H1 (cell line): ENCODE measurements at regions not wholly inside any gene's neighbourhood (a gene's known extent, or its start where the extent isn't known, plus 50 kb on each side); places are given as distances from the start of the nearest gene placed in this dataset.

Experiments
- CTCF ChIA-PET: fragments of 300-600 bp; sonication (Branson Sonifier 250); formaldehyde crosslinking; loops from one replicate; lab custom pipeline; 2021; ENCODE audit not compliant: partially characterized antibody; lab: Charles Lee
- POLR2A ChIA-PET: fragments of 300-600 bp; sonication (Branson Sonifier 250); formaldehyde crosslinking; loops from one replicate; lab custom pipeline; 2021; ENCODE audit warnings: inconsistent platforms; ENCODE audit not compliant: partially characterized antibody; lab: Charles Lee
- DNase-seq, 2 experiments: peaks; one replicate each; pipeline versions ENCODE4 v3.0.0 to v3.0.0-alpha.2; 2010 to 2022; ENCODE audit warnings: low spot score in 2 of 2, low read depth in 1 of 2, mixed read lengths in 1 of 2
- FAIRE-seq: peaks from 2 replicates; lab custom pipeline; 2011; peaks lifted over from hg19 to GRCh38; lab: Jason Lieb, UNC
- H2AFZ ChIP-seq: 2 replicates; pipeline ENCODE4 v1.8.1; 2012; ENCODE audit warnings: low read length, inconsistent platforms
- H2AK5ac ChIP-seq: 2 replicates; pipeline ENCODE4 v1.6.1; 2013; ENCODE audit warnings: low read depth, low read length
- H2BK120ac ChIP-seq: replicated peaks from 2 replicates; pipeline ENCODE3; 2013; ENCODE audit warnings: low read depth, low read length, inconsistent platforms
- H2BK12ac ChIP-seq: 2 replicates; pipeline ENCODE4 v1.6.1; 2013; ENCODE audit warnings: low read depth, low read length
- H2BK15ac ChIP-seq: 2 replicates; pipeline ENCODE4 v1.6.1; 2013; ENCODE audit warnings: low read length
- H2BK20ac ChIP-seq: 2 replicates; pipeline ENCODE4 v1.6.1; 2013; ENCODE audit warnings: low read length
- H2BK5ac ChIP-seq: 2 replicates; pipeline ENCODE4 v1.6.1; 2013; ENCODE audit warnings: low read depth, low read length
- H3K14ac ChIP-seq: 2 replicates; pipeline ENCODE4 v1.6.1; 2013; ENCODE audit warnings: inconsistent platforms; ENCODE audit not compliant: insufficient read length
- H3K18ac ChIP-seq: 2 replicates; pipeline ENCODE4 v1.6.1; 2013; ENCODE audit warnings: low read length; ENCODE audit errors: extremely low read depth
- H3K23ac ChIP-seq: 2 replicates; pipeline ENCODE4 v1.6.1; 2013; ENCODE audit warnings: inconsistent platforms; ENCODE audit not compliant: insufficient read length
- H3K23me2 ChIP-seq: 2 replicates; pipeline ENCODE4 v1.6.1; 2013; ENCODE audit warnings: low read depth, low read length
- H3K27ac ChIP-seq: 2 replicates; pipeline ENCODE4 v1.6.1; 2011; ENCODE audit warnings: low read depth, low read length, inconsistent platforms
- H3K27me3 ChIP-seq, 4 experiments: replicated peaks in 1 of 4; 1 replicate in 1 of 4; 2 replicates in 3 of 4; pipeline versions ENCODE4 v1.6.1 to v1.8.1; 2011 to 2013; ENCODE audit warnings: low read length in 3 of 4, mild to moderate bottlenecking in 3 of 4, inconsistent platforms in 2 of 4, mixed read lengths in 2 of 4, moderate library complexity in 1 of 4; ENCODE audit not compliant: control insufficient read depth in 3 of 4, insufficient read depth in 3 of 4; ENCODE audit errors: extremely low read depth in 1 of 4
- H3K36me3 ChIP-seq, 4 experiments: 2 replicates each; pipeline versions ENCODE4 v1.6.1 to v1.8.1; 2011 to 2013; ENCODE audit warnings: mild to moderate bottlenecking in 4 of 4, low read length in 3 of 4, moderate library complexity in 2 of 4, control low read depth in 1 of 4, inconsistent platforms in 1 of 4; ENCODE audit not compliant: insufficient read depth in 4 of 4, control insufficient read depth in 2 of 4
- H3K4ac ChIP-seq: replicated peaks from 2 replicates; pipeline ENCODE3; 2013; ENCODE audit warnings: low read length, low read depth, mixed read lengths, inconsistent platforms; ENCODE audit not compliant: insufficient read length
- H3K4me1 ChIP-seq, 4 experiments: replicated peaks in 1 of 4; 1 replicate in 1 of 4; 2 replicates in 3 of 4; pipeline versions ENCODE4 v1.6.1 to v1.8.1; 2011 to 2013; ENCODE audit warnings: low read length in 3 of 4, inconsistent platforms in 2 of 4, mixed read lengths in 1 of 4; ENCODE audit not compliant: insufficient read depth in 4 of 4, control insufficient read depth in 3 of 4
- H3K4me2 ChIP-seq, 2 experiments: 2 replicates each; pipeline versions ENCODE4 v1.6.1 to v1.8.1; 2011 to 2013; ENCODE audit warnings: low read depth in 2 of 2, low read length in 2 of 2, control low read depth in 1 of 2, inconsistent platforms in 1 of 2, mild to moderate bottlenecking in 1 of 2; ENCODE audit not compliant: insufficient read depth in 1 of 2
- H3K4me3 ChIP-seq, 4 experiments: fragments of 200-600, 300-600 bp in 1 of 4; sonication (generic), shearing (Covaris generic), sonication (Bioruptor Twin) in 1 of 4; 2 replicates each; pipeline versions ENCODE4 v1.5.1 to v1.8.1; 2011 to 2016; ENCODE audit warnings: low read length in 4 of 4, low read depth in 3 of 4, control low read depth in 2 of 4, inconsistent platforms in 2 of 4, mild to moderate bottlenecking in 2 of 4, mixed read lengths in 1 of 4, moderate library complexity in 1 of 4; ENCODE audit not compliant: insufficient read depth in 2 of 4; ENCODE audit errors: extremely low read depth in 1 of 4
- H3K56ac ChIP-seq: replicated peaks from 2 replicates; pipeline ENCODE3; 2013; ENCODE audit warnings: low read depth, mild to moderate bottlenecking, mixed read lengths, low read length, inconsistent platforms; ENCODE audit not compliant: insufficient read length
- H3K79me1 ChIP-seq: 2 replicates; pipeline ENCODE4 v1.6.1; 2013; ENCODE audit warnings: low read depth, low read length, control low read depth
- H3K79me2 ChIP-seq, 2 experiments: 2 replicates each; pipeline versions ENCODE4 v1.6.1 to v1.8.1; 2012 to 2013; ENCODE audit warnings: low read length in 2 of 2, mild to moderate bottlenecking in 2 of 2, inconsistent platforms in 1 of 2; ENCODE audit not compliant: insufficient read depth in 2 of 2, control insufficient read depth in 1 of 2
- H3K9ac ChIP-seq, 4 experiments: replicated peaks in 1 of 4; 1 replicate in 1 of 4; 2 replicates in 3 of 4; pipeline versions ENCODE4 v1.6.1 to v1.8.1; 2011 to 2013; ENCODE audit warnings: low read depth in 3 of 4, low read length in 3 of 4, control low read depth in 2 of 4, mild to moderate bottlenecking in 2 of 4, moderate library complexity in 2 of 4, inconsistent platforms in 1 of 4; ENCODE audit errors: extremely low read depth in 1 of 4
- H3K9me3 ChIP-seq, 2 experiments: 2 replicates each; pipeline versions ENCODE4 v1.6.1 to v1.8.1; 2012 to 2013; ENCODE audit warnings: mild to moderate bottlenecking in 2 of 2, moderate library complexity in 2 of 2, control low read depth in 1 of 2, inconsistent platforms in 1 of 2, low read depth in 1 of 2, low read length in 1 of 2, mixed read lengths in 1 of 2; ENCODE audit not compliant: insufficient read depth in 2 of 2
- H4K20me1 ChIP-seq, 2 experiments: replicated peaks in 1 of 2; 2 replicates each; pipeline versions ENCODE3 to v1.8.1; 2011 to 2013; ENCODE audit warnings: inconsistent platforms in 2 of 2, low read length in 2 of 2, mild to moderate bottlenecking in 1 of 2; ENCODE audit not compliant: insufficient read depth in 2 of 2, control insufficient read depth in 1 of 2
- H4K5ac ChIP-seq: 2 replicates; pipeline ENCODE4 v1.6.1; 2013; ENCODE audit warnings: low read length, low read depth, mixed read lengths, inconsistent platforms; ENCODE audit not compliant: insufficient read length
- H4K8ac ChIP-seq: 2 replicates; pipeline ENCODE4 v1.8.0; 2013; ENCODE audit warnings: mild to moderate bottlenecking, moderate library complexity, low read length, inconsistent platforms; ENCODE audit not compliant: insufficient read depth; ENCODE audit errors: extremely low read depth
- H4K91ac ChIP-seq: replicated peaks from 2 replicates; pipeline ENCODE3; 2013; ENCODE audit warnings: low read length, mixed read lengths, inconsistent platforms; ENCODE audit not compliant: insufficient read length
- ASH2L ChIP-seq: fragments of 200-600, 300-600 bp; sonication (generic); IDR thresholded peaks from one replicate; pipeline ENCODE4 v1.7.1; 2017; ENCODE audit warnings: low read length
- BCL11A ChIP-seq, 2 experiments: IDR thresholded peaks; one replicate each; pipeline ENCODE4 v1.6.1; 2011; ENCODE audit warnings: low read depth in 2 of 2, low read length in 2 of 2, mild to moderate bottlenecking in 2 of 2
- CBX8 ChIP-seq: fragments of 300-800, 300-1000 bp; sonication (generic); IDR thresholded peaks from 2 replicates; pipeline ENCODE4 v1.7.1; 2016; ENCODE audit warnings: low read depth, low read length, borderline replicate concordance
- CHD1 ChIP-seq: IDR thresholded peaks from 2 replicates; pipeline ENCODE4 v1.6.1; 2012; ENCODE audit warnings: low read depth, low read length, improper control_type of control experiment
- EP300 ChIP-seq, 2 experiments: IDR thresholded peaks; 1 replicate in 1 of 2; 2 replicates in 1 of 2; pipeline ENCODE4 v1.6.1; 2011 to 2012; ENCODE audit warnings: low read depth in 2 of 2, low read length in 2 of 2, mild to moderate bottlenecking in 2 of 2, borderline replicate concordance in 1 of 2, inconsistent platforms in 1 of 2, moderate library complexity in 1 of 2
- KDM5A ChIP-seq: fragments of 200-600 bp; IDR thresholded peaks from 2 replicates; pipeline ENCODE4 v1.7.1; 2012; ENCODE audit warnings: mild to moderate bottlenecking, low read length, inconsistent platforms, mixed read lengths
- PHF8 ChIP-seq: fragments of 200-600 bp; sonication (generic); conservative IDR thresholded peaks from 2 replicates; pipeline ENCODE4 v1.7.1; 2012; ENCODE audit warnings: low read depth, mild to moderate bottlenecking, inconsistent platforms, low read length, moderate library complexity
- TBP ChIP-seq: IDR thresholded peaks from 2 replicates; pipeline ENCODE4 v1.6.1; 2011; ENCODE audit warnings: low read depth, low read length, improper control_type of control experiment
- TCF12 ChIP-seq: IDR thresholded peaks from 2 replicates; pipeline ENCODE4 v1.6.1; 2011; ENCODE audit warnings: low read depth, mild to moderate bottlenecking, low read length
- WGBS, 2 experiments: shearing (Covaris generic) in 1 of 2; methylation state at CpG; one replicate each; pipeline versions ENCODE4 v1.1.6 to v1.1.7; 2013 to 2015; ENCODE audit warnings: low lambda C conversion rate in 2 of 2, mixed read lengths in 2 of 2, inconsistent platforms in 1 of 2, low coverage in 1 of 2, missing lambda C conversion rate in 1 of 2; ENCODE audit not compliant: insufficient replicate concordance in 2 of 2, insufficient coverage in 1 of 2, insufficient read length in 1 of 2; ENCODE audit errors: extremely low coverage in 1 of 2, missing lambda C conversion rate in 1 of 2; 5-methylcytosine and 5-hydroxymethylcytosine counted together
- TF ChIP-seq, protein P1 (sequence below): IDR thresholded peaks from 2 replicates; pipeline ENCODE4 v1.6.1; 2012; ENCODE audit warnings: low read length, inconsistent platforms
- TF ChIP-seq, protein P2 (sequence below): IDR thresholded peaks from 2 replicates; pipeline ENCODE4 v1.6.1; 2011; ENCODE audit warnings: low read length, improper control_type of control experiment

DNA sequence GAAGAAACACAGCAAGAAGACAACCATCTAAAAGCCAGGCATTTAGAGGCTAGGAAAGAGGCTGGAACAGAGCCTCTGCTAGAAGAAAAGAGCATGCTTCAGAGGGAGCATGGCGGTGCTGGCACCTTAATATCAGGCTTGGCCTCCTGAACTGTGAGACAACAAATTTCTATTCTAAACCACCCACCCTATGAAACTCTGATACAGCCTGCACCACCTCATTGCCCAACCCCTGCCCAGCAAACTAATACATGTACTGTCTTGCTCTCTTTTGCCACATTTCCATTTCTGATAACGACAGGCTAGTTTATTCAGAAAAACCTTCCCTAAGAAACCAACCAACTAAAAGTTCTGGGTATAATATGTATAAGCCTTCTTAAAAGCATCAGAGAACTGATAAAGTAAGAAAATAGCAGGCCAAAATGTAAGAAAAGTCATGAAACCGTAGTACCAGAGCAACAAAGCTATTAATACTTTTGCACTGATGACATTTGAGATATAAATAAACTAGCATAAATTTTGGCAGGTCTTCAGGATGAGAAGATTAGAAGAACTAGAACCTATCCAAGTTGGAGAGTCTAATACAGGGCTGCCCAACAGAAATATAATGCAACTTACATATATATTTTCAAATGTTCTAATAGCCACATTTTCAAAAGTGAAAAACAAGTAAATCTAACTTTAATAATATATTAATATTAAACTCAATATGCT, 184.7 kb upstream of the HSF2 start:
- H3K36me3 ChIP-seq, result no peaks in the 10 kb centered on the region
- H3K23ac ChIP-seq, result no peak overlapping the region
- H3K27ac ChIP-seq, result no peak overlapping the region
- no peaks in the 10 kb centered on the region for H3K79me2 ChIP-seq
- H2BK15ac ChIP-seq, result no peak overlapping the region
- no peak for FAIRE-seq
- no peak overlapping the region for H2BK120ac ChIP-seq
- H3K56ac ChIP-seq, result no peak overlapping the region
- ChIA-PET POLR2A (no interaction called here), CTCF (interaction anchor here (0.7 kb wide), 1 partner anchor 810 kb away, joined by 3 read pairs; no protein-coding TSS in a partner anchor)
- no peaks in the 10 kb centered on the region for H3K9me3 ChIP-seq
- H4K5ac ChIP-seq, result no peak overlapping the region
- H3K9ac ChIP-seq, result no peak overlapping the region
- H2BK12ac ChIP-seq, result no peak overlapping the region
- H4K91ac ChIP-seq, result no peak overlapping the region
- H3K14ac ChIP-seq, result no peak overlapping the region
- H3K4me3 ChIP-seq, result no peak overlapping the region
- H3K27me3 ChIP-seq, result no peaks in the 10 kb centered on the region
- no peak overlapping the region for H2AK5ac ChIP-seq
- DNase-seq, result no peak
- no peak overlapping the region for H3K4ac ChIP-seq
- no peaks in the 10 kb centered on the region for H3K4me1 ChIP-seq
- H4K8ac ChIP-seq, result no peak overlapping the region
- H4K20me1 ChIP-seq, result no peaks in the 10 kb centered on the region
- H2AFZ ChIP-seq, result no peak overlapping the region
- H3K4me2 ChIP-seq, result no peak overlapping the region
- H3K18ac ChIP-seq, result no peak overlapping the region
- H3K23me2 ChIP-seq, result no peaks in the 10 kb centered on the region
- WGBS, 2 experiments, result 93% methylated on average over 3 of the region's 3 CpGs; no CpG with 5 or more reads in 1 of the 2 experiments
- H2BK5ac ChIP-seq, result no peak overlapping the region
- no peaks in the 10 kb centered on the region for H3K79me1 ChIP-seq
- no peak overlapping the region for H2BK20ac ChIP-seq
- TF ChIP-seq BCL11A (IDR thresholded peaks at IDR 0.05; ENCODE audit: low read depth in 2 of 2, low read length in 2 of 2) (no peak), CBX8 (no peak), TCF12 (no peak), KDM5A (no peak), TBP (no peak), ASH2L (no peak), PHF8 (no peak), CHD1 (no peak), EP300 (IDR thresholded peaks at IDR 0.05; ENCODE audit: borderline replicate concordance in 1 of 2, low read depth in 2 of 2, low read length in 2 of 2) (no peak)
- TF ChIP-seq, protein P1, sequence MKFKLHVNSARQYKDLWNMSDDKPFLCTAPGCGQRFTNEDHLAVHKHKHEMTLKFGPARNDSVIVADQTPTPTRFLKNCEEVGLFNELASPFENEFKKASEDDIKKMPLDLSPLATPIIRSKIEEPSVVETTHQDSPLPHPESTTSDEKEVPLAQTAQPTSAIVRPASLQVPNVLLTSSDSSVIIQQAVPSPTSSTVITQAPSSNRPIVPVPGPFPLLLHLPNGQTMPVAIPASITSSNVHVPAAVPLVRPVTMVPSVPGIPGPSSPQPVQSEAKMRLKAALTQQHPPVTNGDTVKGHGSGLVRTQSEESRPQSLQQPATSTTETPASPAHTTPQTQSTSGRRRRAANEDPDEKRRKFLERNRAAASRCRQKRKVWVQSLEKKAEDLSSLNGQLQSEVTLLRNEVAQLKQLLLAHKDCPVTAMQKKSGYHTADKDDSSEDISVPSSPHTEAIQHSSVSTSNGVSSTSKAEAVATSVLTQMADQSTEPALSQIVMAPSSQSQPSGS, result no peak
- TF ChIP-seq, protein P2, sequence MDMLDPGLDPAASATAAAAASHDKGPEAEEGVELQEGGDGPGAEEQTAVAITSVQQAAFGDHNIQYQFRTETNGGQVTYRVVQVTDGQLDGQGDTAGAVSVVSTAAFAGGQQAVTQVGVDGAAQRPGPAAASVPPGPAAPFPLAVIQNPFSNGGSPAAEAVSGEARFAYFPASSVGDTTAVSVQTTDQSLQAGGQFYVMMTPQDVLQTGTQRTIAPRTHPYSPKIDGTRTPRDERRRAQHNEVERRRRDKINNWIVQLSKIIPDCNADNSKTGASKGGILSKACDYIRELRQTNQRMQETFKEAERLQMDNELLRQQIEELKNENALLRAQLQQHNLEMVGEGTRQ, result no peak
